ENCODE measurements at regions not wholly inside any gene's neighbourhood (a gene's known extent, or its start where the extent isn't known, plus 50 kb on each side); places are given as distances from the start of the nearest gene placed in this dataset.

DNA sequence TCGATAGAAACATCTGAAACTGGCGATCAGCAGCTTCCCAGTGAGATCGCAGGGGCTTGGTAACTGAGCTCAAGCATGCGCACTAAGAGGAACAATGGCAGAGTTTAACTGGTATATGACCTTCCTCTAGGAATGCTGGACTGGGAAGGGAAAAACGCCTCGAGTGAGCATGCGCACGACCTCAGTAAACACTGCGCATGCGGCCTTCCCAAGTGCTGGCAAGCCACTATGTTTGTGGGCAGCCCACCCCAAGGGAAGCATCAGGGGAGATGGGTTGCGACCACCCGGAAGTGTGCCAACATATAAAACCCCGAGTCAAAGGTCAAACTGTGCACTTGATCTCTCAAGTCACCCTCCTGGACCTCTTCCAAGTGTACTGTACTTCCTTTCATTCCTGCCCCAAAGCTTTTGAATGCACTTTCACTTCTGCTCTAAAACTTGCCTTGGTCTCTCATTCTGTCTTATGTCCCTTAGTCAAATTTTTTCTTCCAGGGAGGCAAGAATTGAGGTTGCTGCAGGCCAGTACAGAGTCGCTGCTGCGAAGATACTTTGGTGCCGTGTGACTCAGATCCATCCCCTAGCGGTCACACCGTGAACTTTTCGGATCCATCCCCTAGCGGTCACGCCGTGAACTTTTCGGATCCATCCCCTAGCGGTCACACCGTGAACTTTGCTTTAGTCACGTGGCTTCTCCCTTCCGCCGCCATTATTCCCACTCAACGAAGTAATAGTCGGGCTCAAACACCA is 243.3 kb downstream of the FAM43A start:
- no peak for DNase-seq (ENCODE audit: low spot score)

DNA sequence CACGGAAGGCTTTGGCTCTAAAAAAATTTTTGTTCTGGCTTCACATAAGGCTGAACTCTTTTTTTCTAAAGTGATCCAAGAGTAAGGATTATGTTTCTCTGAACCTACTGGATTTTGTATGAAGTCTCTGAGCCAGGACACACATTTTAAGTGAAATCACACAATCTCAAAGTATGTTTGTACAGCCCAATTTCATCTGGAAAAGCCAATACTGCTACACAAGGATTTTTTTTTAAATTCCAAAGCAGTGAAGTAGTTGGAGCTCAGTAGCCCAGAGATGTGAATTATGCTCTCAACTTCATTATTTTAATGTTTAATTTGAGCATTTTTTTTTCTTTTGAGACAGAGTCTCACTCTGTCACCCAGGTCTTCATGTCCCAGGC is 243.9 kb downstream of the FAM43A start:
- no peak for DNase-seq (ENCODE audit: low spot score)

DNA sequence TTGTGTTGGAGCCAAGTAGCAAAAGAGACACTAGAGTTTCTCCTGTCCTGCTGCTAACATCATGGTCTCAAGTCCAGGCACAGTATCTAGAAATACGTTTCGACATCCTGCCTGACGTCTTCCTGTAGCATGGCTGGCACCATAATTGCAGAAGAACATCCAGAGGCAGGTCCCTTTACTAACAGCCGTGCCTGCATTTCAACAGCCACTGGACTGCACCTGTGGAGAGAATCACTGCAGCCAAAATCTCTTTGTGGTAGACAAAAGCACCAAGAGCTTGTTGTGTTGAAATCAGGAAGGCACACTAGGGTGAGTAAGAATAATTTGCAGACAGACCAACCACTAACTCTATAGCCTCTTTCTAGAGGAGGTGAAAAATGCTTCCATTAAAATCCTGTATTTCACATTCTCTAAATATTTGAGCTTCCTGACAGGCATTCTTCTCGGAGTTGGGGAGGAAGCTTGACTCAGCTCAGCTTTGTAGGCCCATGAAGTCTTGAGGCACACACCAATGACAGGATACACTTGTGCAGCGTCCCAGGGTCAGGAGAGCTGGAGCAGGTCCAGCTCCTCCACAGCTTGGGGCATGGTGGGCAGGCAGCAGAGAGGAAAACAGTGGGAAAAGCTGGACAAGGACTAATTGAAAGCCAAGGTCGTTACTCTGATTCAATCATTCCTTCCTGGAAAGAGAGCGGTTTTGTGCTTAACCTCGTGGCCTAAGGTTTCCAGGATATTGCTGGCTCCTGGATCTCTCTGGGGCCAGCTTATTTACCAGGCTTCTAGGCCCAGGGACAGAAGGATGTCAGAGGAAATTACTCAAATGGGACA is 244.9 kb downstream of the FAM43A start:
- DNase-seq (ENCODE audit: low spot score) = no peak

DNA sequence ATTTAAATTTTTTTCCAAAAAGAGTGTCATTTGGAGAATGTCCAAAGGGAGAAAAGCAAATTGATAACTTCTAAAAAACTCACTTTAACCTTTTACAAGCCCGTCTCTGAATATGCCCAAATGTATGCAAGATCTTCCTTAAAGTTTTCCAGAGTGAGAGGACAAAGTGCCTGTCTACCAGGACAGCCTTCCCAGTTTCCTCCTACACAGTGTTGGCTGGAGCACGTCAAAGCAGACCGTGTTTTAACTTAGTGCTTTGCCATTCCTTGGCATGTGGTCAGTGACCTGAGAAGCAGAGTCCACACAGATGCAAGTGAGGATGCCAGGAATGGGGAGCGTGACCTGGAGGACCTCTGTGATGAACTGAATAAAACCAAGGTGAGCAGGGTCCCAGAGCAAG is 245.7 kb downstream of the FAM43A start:
- DNase-seq (ENCODE audit: low spot score) = no peak

DNA sequence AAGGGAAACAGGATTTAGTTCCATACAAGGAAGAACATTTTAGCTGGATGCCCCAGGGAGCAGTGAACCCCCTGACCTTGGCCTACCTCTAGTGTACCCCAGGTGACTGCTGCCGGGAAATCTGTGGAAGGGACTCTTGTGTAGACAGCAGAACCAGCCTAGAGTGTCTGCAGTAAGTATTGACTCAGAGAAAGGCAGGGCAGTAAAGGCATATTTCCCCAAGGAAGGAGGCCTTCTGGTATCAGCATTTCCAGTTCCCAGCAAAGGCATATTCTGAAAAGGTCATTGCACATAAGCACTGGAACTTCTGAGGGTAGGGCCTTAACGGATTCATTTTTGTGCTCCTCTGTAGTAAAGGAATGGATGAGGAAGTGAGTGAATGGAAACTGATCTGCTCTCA is 246.2 kb downstream of the FAM43A start:
- DNase-seq (ENCODE audit: low spot score) = no peak

DNA sequence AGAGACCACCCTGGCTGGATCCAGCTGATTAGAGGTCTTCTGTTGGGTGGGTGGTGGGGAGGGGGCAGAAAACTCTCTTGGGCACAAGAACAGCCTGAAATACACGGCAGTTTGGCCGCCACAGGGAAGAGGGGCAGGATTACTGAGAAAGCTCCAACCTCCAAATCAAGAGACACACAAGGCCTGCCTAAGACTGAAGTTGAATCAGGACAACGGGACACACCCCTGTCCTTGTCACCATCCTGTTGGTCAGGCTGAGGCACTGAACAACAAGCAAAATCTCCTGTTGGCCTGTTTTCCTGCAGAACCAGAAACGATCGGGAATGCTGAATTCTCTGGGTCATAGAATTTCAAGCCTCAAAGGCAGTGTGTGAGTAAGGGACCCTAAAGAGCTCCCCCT is 247.8 kb downstream of the FAM43A start:
- no peak for DNase-seq (ENCODE audit: low spot score)

DNA sequence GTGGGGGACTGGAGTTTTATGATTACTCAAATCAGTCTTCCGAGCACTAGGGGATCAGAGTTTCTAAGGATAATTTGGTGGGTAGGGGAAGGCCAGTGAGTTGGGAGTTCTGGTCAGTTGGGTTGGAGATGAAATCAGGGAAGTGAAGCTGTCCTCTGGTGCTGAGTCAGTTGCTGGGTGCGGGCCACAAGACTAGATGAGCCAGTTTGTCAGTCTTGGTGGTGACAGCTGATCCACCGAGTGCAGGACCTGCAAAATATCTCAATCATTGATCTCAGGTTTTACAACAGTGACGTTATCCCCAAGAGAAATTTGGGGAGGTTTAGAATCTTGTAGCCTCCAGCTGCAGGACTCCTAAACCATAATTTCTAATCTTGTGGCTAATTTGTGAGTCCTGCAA is 249.4 kb downstream of the FAM43A start:
- DNase-seq (ENCODE audit: low spot score) = no peak

DNA sequence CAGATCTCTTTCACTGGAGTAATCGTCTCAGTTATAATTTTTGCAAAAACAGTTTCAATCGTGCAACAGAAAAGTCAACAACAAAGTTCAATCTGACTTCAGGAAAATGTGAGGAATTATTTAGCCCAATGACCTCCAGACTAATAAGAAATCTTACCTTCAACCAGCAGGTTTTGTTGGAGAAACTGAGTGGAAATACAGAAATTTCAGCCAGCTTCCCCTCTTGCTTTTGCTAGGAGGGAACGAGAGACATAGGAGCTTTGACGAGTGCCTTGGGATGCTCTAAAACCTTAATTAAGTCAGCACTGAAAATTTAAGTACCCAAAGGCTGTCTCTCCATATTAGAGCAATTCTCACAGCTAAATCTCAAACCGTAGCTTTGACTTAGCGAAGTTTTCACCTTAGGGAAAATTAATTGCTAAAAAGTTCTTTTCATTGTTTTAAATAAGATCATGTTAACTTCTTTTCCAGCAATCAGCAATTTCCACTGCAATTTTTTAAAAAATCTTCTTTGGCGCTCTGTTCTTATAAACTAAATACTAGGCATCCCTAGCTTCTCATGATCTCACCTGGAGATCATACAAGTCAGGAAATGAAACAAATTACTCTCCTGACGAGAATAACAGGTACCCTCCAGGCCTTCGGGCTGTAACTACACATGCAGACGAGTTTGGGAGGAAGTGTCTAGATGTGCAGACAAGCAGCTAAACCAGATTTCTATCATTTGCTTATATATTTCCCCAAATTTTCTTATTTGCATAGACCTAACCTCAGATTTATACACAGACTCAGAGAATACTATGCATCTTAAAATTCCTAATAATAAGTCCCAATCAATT is 250.2 kb downstream of the FAM43A start:
- DNase-seq (ENCODE audit: low spot score) = no peak

DNA sequence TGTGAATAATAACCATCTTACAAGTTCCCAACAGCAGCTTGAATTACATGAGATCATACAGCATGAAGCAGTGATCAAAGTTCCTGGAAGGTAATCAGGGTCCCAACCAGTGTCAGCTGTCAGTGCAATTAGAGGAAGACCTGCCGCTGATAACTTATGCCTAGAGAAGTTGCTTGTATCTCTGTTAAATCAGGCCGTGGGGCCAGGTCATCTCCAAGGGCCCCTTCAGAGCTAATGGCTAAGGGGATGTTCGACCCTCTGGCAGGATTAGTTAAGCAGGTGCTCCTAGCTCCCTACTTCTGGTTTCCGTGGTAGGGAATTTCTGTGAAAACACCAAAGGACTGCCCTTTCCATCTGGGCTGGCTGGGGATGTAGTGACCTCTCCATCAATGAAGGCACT is 251.0 kb downstream of the FAM43A start:
- no peak for DNase-seq (ENCODE audit: low spot score)

DNA sequence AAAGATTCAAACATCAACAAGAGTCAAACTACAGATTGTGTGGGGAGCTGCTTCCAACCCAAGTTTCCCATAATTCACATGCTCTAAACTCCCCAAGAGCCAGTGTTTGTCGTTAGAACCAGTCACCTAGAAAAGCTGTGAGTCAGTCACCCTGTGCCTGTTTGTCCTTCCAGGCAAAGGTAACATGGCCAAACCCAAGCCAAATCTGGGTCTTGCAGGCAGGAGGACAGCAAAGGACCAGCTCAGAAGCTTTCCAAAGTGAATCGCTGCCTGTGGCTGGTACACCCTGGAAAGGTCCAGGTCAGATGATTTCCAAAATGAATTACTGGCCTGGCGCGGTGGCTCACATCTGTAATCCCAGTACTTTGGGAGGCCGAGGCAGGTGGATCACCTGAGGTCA is 251.5 kb downstream of the FAM43A start:
- no peak for DNase-seq (ENCODE audit: low spot score)

DNA sequence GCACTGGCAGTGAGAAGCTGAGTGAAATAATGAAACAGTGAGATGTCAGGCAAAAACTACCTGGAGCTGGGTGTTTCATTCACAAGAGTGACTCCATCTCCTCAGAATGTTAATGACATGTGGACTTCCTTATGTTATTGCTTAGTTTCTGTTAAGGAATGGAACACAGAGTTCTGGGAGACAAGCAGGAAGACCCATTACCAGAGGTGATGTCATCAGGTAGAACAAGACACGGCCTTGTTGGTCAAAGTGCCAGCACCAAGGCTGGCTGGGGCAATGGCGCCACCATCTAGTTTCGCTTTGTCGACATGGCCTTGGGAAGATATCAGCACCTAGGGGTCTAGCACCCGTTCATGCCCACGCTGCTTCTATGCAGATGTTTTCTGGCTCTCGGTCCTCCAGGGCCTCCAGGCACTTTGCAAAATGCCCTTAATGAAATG is 252.2 kb downstream of the FAM43A start:
- DNase-seq (ENCODE audit: low spot score) = no peak

DNA sequence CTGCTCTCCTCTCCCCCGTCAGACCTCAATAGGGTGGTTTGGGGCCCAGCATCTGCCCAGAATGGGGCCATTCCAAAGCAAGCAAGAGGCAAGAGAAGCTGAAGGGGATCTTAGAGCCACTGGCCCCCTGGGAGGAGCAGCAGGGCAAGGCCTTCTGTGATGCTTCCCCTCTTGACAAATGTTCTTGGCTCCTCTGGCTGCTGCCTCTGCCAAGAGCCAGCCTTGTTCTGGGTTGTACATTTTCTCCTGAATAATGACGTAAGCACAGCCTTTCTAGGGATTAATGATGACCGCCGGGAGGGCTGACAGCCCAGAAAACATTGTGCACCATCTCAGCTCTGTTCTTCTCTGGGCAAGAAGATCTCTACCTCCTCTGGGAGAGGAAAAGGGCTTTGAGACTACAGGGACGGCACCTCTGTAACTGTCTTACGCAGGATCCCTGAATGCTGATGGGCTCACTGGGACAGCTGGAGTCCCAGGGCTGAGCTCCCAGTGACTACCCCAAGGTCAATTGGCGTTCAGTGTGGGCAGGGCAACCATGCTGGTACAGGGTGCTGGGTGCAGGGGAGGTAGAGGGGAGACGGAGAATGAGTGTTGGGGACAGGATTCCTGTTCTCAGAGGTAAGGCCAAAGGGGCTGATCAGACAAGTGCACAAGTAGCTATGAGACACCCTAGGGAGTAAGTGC is 253.3 kb downstream of the FAM43A start:
- no peak for DNase-seq (ENCODE audit: low spot score)

DNA sequence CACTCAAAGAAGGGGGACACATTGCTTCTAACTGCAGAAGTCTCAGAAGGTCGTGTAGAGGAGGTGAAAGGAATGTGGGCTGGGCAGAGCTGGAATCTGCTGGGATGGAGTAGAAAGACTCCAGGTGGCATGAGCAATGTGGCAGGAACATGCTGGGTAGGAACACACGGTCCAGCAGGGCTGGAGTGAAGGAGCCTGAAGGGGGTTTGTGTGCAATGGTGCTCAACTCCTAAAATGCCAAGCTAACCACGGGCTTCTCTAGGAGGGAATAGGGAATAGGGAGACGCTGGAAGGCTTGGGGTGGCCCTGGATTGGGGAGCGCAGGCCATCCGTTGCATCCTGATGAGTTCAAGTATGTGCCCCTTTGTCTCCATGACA is 253.8 kb downstream of the FAM43A start:
- no peak for DNase-seq (ENCODE audit: low spot score)

DNA sequence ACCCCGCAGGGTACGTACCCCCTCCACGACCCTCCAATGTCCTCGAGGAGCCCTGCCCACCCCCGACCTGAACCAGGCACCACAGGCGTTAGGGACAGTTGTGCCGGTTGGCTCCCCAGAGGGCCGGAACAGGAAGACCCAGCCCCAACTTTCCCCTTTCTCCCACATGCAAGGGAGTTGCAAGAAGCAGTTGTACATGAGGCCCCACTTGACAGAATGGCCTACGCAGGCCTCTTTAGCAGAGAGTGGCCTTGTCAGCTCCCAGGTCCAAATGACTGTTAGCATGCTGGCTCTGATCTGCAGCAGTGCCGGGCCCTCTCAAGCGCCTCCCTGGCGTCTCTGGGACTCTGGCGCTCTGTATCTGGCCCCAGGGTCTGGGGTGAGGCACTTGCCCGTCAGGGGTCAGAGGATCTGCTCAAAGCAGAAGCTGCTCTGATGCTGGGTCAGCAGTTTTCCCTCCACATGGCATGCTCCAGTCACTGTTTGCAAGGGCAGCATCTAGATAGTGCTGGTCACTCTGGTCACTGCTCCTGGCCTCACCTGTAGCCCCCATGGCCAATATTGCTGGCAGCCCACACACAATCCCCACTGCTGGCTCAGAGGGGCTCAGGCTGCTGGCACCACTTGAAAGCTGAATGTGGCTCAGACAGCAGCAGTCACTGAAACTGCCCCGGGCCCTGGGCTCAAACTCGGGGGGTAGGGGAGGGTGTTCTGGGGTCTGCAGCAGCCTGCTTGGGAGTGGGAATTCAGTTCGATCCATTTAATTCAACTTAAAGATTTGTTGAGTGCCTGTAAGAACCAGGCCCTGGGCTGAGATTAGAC is 254.5 kb downstream of the FAM43A start:
- DNase-seq (ENCODE audit: low spot score) = no peak

DNA sequence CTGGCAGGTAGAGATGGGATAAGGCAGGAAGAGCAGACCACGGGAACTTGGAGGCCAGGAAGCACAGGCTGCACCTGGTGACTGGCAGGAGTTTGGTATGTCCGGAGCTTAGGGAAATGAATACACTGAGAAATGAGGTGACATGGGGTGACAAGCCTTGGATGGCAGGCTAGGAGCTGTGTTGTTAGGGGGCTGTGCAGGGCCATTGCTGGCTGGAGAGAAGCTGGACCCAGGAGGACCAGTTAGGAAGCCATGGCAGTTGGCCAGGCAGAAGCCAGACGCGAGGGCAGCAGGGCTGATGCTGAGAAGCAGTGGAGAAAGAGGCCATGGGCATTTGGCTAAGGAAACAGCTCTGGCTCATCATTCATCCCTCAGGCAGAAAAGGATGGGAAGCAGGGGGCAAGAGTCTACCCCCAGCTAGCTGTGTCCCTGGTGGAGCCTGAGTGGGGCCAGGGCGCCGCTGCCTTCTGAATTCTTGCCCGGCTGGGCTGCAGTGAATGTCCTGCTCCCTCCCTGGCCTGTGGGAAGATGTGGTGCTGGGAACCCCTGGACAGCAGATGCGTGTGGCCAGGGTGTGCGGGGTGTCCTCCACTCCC is 255.8 kb downstream of the FAM43A start:
- DNase-seq (ENCODE audit: low spot score) = no peak

DNA sequence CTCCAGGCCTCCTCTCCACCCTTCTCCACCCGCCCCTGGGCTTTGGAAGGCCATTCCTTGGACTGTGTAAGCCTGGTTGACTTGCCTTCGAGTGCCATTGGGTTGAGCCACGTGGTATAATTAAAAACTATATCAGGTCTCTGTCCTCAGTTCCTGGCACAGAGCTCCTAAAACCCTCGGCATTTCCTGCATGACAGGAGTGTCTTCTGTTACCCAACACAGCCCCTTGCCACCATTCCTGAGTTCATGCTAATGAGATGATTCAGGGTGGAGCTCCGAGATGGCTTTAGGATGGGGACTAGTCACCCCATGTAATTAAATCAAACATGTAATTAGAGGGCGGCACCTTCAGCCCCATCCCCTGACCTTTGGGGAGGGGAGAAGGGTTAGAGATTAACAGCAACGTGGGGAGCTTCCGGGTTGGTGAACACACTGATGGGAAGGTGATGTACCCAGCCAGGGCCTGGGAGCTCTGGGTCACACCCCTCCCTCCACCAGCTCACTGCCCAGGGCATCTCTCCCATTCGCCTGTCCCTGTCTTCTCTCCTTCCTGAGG is 256.4 kb downstream of the FAM43A start:
- no peak for DNase-seq (ENCODE audit: low spot score)

DNA sequence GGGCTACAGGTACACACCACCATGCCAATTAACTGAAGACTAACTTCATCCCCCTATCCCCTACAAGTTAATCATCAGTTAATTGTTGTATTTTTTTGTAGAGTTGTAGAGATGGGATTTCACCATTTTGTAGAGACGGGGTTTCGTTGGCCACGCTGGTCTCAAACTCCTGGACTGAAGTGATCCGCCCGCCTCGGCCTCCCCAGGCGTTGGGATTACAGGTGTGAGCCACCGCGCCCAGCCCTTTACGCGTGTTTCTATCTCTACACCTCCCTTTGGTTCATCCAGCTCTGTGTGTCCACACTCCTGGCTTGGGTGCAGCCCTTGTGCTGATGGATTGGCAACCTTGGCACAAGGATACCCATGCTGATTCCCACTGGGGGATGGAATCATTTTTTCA is 258.8 kb downstream of the FAM43A start:
- no peak for DNase-seq (ENCODE audit: low spot score)

DNA sequence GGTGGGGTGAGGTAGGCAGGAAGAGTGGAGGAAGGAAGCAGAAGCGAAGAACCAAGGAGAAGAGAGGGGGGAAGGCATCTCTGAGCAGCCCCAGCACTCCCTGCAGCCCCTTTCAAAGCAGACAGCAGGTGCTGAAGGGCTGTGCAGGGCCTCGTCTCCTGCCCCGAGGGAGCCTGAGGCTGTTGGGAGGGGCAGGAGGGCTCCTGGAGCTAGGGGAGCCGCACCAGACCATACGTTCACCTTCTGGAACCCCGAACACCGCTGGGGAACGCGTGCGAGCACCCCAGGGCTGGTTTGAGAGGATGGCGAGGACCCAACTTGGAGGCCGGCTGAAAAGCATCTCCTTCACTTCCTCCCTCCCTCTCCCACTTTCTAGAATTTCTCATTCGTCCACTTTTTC is 259.8 kb downstream of the FAM43A start:
- DNase-seq (ENCODE audit: low spot score) = no peak

DNA sequence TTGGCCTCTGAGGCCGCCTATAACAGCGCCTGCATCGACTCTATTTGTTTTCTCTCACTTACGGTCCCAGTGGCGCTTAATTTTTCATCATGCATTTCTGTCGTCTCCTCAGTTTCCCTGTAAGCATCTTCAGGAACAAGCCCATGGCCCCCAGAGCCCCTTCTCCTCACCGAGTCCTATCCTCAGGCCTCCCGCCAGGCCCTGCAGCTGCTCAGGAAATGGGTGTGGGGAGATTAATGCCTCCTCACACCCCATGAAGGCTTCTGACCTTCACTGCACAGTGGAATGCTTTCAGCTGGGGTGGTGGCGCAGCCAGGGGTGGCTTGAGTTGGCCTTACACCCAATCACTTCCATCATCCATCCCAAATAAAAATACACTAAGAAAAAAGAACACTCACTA is 260.4 kb downstream of the FAM43A start:
- no peak for DNase-seq (ENCODE audit: low spot score)

DNA sequence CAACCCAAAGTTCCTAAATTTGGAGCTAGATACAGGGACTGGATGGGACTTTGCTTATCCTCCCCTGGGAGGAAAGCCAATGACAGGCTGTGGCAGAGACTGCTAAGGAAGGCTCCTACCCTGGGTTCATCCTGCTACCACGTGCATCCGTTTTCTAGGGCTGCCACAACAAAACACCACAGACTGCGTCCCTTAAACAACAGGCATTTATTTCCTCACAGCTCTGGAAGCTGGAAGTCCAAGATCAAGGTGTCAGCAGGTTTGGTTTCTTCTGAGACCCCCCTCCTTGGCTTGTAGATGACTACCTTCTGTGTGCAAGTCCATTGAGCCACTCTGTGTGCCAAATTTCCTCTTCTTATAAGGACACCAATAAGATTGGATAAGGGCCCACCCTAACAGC is 263.9 kb downstream of the FAM43A start:
- no peak for DNase-seq (ENCODE audit: low spot score)

All from CD4-positive, alpha-beta T cell treated with Interleukin-15 for 4 hours (primary cell).